Retinal pigment epithelial cell (primary cell): ENCODE measurements at regions not wholly inside any gene's neighbourhood (a gene's known extent, or its start where the extent isn't known, plus 50 kb on each side); places are given as distances from the start of the nearest gene placed in this dataset.

Source experiments
- DNase-seq: peaks from one replicate; pipeline ENCODE4 v3.0.0-alpha.2; 2010; ENCODE audit warnings: low read depth
- H3K4me3 ChIP-seq: 2 replicates; pipeline ENCODE4 v1.5.1; 2011; ENCODE audit warnings: mild to moderate bottlenecking, low read length, control low read depth, moderate library complexity
- TF ChIP-seq, protein P1 (sequence below): conservative IDR thresholded peaks from 2 replicates; pipeline ENCODE4 v1.5.1; 2011; ENCODE audit warnings: low read depth, low read length, control low read depth, inconsistent platforms

DNA sequence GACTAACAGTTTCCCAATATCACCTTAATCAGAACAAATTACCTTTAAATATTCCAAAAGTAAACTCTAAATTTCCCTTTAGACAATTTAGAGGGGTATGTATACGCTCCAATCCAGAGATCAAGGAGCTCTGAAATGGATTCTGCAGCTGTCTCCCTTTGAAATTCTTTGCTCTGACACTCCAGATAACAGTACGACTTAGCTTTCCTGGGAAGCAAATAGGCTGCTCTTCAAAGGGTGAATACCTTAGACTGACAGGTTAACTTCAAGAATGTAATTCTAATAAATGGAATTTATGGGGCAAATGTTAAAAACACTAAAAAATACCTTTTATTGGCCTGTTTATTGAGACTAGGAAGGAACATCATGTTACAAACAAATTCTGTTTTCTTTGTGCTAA lies 357.2 kb downstream of the USP25 start:
- TF ChIP-seq, protein P1, sequence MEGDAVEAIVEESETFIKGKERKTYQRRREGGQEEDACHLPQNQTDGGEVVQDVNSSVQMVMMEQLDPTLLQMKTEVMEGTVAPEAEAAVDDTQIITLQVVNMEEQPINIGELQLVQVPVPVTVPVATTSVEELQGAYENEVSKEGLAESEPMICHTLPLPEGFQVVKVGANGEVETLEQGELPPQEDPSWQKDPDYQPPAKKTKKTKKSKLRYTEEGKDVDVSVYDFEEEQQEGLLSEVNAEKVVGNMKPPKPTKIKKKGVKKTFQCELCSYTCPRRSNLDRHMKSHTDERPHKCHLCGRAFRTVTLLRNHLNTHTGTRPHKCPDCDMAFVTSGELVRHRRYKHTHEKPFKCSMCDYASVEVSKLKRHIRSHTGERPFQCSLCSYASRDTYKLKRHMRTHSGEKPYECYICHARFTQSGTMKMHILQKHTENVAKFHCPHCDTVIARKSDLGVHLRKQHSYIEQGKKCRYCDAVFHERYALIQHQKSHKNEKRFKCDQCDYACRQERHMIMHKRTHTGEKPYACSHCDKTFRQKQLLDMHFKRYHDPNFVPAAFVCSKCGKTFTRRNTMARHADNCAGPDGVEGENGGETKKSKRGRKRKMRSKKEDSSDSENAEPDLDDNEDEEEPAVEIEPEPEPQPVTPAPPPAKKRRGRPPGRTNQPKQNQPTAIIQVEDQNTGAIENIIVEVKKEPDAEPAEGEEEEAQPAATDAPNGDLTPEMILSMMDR: no peak
- H3K4me3 ChIP-seq: no peak overlapping the region
- DNase-seq: no peak

DNA sequence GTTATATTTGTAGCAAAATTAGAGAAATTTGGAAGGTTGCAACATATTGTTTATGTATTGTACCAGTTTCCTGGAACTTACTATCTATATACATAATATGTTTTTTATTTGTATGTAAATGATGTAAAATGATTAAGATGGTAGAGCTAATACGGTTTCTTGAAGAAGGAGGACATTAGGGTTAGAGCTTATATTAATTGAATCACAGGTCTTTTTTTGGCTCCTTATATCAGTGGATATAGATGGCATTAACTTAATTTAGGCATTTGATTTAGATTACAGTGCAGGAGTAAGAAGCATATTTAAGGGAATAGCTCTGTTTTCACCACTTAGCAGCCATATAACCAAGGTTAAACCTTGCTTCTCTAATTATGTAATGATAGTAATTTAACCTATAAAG lies 357.7 kb downstream of the USP25 start:
- no peak for DNase-seq
- no peak overlapping the region for H3K4me3 ChIP-seq
- TF ChIP-seq, protein P1: no peak

DNA sequence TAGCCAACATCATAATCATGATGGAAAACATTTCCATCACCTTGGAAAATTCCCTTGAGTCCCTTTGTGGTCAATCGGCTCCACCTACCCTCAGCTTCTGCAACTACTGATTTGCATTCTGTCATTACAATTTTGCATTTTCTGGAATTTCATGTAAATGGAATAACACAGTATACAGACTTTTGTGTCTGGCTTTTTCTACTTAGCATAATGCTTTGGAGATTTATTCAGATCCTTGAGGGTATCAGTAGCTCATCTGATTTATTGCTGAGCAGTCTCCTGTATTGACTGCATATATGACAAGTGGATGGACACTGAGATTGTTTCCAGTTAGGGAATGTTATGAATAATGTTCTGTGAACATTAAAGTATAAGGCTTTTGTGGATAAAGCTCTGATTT lies 358.3 kb downstream of the USP25 start:
- no peak for DNase-seq
- TF ChIP-seq, protein P1: no peak
- no peak overlapping the region for H3K4me3 ChIP-seq

DNA sequence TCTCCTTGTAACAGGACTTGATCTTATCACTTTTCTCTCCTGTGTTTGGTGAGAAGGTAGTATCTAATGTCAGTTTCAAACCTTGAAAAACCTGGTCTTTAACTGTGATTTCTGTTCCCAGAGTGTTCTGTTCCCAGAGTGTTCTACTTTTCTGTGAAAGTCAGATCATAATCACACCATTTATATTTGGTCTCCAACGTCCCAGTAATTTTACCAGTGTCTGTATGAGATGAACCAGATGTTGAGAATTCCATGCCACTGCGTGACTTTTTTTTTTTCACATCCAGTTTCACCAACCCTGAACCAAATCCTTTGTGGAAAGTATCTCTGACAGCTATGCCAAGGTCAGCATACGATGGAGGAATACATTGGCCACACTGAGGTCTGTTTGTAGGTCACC lies 365.2 kb downstream of the USP25 start:
- no peak for DNase-seq

DNA sequence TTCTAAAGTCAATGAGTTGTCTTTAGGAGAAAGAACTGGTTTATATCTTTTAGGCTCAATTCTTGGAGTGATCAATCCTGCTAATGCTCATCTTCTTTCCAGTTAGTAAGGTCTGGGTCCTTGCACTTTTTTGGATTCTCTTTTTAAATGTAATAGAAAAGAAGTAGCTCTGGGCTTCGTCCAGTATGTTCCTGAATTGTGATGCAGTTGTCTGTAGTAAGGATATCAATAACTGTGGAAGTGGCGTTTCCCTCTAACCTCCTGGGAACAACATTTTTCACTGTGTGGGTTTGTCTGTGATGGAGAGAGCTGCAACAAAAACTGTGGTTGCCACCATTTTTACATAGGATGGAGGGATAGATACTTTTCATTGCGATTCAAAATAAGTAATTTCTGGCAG lies 367.2 kb downstream of the USP25 start:
- DNase-seq: no peak
- TF ChIP-seq, protein P1: no peak

More for the DNA sequence above, 365.2 kb downstream of the USP25 start:
- H3K4me3 ChIP-seq: no peak overlapping the region
- TF ChIP-seq, protein P1: no peak

DNA sequence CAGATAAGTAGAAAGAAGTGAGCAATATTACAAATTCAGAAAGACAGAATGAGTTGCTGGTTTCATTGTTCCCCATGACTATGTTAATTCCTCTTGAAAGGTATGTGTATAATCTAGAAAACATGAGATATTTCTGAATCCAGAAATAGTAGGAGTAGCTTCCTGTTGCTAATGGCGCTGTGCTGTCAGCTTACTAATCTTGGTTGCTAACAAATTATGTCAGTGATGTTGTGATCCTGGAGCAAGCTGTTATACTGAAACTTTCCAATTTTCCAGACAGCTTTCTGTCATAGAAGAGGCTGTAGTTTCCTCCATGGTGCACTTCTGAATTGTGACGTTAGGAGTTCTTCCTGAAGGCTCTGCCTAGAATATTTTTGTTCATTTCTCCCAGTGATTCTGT lies 372.3 kb downstream of the USP25 start:
- no peak overlapping the region for H3K4me3 ChIP-seq
- TF ChIP-seq, protein P1: no peak
- no peak for DNase-seq

More for the DNA sequence above, 367.2 kb downstream of the USP25 start:
- H3K4me3 ChIP-seq: no peak overlapping the region

DNA sequence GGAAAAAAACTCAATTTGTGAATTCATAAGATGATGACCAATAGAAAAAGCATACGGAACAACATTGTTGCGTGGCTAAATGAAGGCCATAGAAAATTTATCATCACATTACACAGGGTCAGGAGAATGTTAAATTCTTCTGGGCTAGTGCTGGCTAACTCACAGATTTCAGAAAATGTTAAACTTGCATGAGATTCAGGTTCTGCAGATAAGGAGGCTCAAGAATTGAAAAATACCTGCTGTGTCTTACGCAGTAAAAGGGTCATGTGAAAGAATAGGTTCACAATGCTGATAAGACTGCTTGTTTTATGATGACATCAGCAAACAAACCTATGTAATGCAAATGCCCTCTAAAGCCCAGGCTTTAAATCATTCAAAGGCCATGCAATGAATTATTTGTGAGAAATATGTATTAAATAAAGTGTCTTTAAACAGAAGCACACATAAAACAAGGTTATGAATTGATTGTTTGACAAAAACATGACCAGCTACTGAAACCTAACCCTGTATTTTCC lies 378.8 kb downstream of the USP25 start:
- TF ChIP-seq, protein P1: no peak
- H3K4me3 ChIP-seq: no peak overlapping the region
- no peak for DNase-seq
